HL-60 (cell line): ENCODE measurements at regions not wholly inside any gene's neighbourhood (a gene's known extent, or its start where the extent isn't known, plus 50 kb on each side); places are given as distances from the start of the nearest gene placed in this dataset.

Experiments
- DNase-seq, 2 experiments: peaks; one replicate each; pipeline ENCODE4 v3.0.0-alpha.2; 2010 to 2020; ENCODE audit warnings: low read depth in 1 of 2, low spot score in 1 of 2
- H3K27ac ChIP-seq: fragments of 250-450 bp; sonication (Bioruptor Pico); replicated peaks from 2 replicates; pipeline ENCODE4 v1.5.1; 2020; ENCODE audit warnings: mild to moderate bottlenecking, moderate library complexity
- H3K27me3 ChIP-seq: fragments of 250-450 bp; sonication (Bioruptor Pico); 2 replicates; pipeline ENCODE4 v1.5.1; 2021; ENCODE audit warnings: mild to moderate bottlenecking, moderate library complexity; ENCODE audit not compliant: insufficient read depth, poor library complexity, severe bottlenecking
- H3K4me3 ChIP-seq: replicated peaks from 2 replicates; pipeline ENCODE4 v1.5.1; 2011; ENCODE audit warnings: mild to moderate bottlenecking, control low read depth, low read length; ENCODE audit not compliant: insufficient read depth
- CTCF ChIP-seq: IDR thresholded peaks from one replicate; pipeline ENCODE4 v1.5.1; 2011; ENCODE audit warnings: low read length, control low read depth, inconsistent platforms; ENCODE audit not compliant: insufficient read depth
- GABPA ChIP-seq: IDR thresholded peaks from 2 replicates; pipeline ENCODE4 v1.6.1; 2012; ENCODE audit warnings: low read depth
- POLR2AphosphoS5 ChIP-seq: IDR thresholded peaks from 2 replicates; pipeline ENCODE4 v1.6.1; 2012; ENCODE audit warnings: low read depth
- REST ChIP-seq: IDR thresholded peaks from 2 replicates; pipeline ENCODE4 v1.6.1; 2012; ENCODE audit warnings: low read depth; ENCODE audit not compliant: insufficient replicate concordance
- SPI1 ChIP-seq: IDR thresholded peaks from 2 replicates; pipeline ENCODE4 v1.6.1; 2012; ENCODE audit warnings: low read depth, mild to moderate bottlenecking, borderline replicate concordance

- Histone ChIP-seq H3K27me3 (peaks cover 14% of the 10 kb centered on the region), H3K27ac (no peak overlapping the region), H3K4me3 (no peak overlapping the region)
- no peak for DNase-seq
- TF ChIP-seq POLR2AphosphoS5 = no peak
- no peak for TF ChIP-seq REST
- no peak for TF ChIP-seq GABPA
- no peak for TF ChIP-seq SPI1
- no peak for TF ChIP-seq CTCF
Observed at GRCh38 chr2:176682278-176682677, 413.0 kb downstream of the MTX2 start.

- DNase-seq = no peak
- Histone ChIP-seq H3K4me3 (no peak overlapping the region), H3K27me3 (peaks cover 12% of the 10 kb centered on the region), H3K27ac (no peak overlapping the region)
- TF ChIP-seq SPI1 (no peak), POLR2AphosphoS5 (no peak), REST (no peak), GABPA (no peak), CTCF (no peak)
Observed at GRCh38 chr2:176683618-176684111, 414.4 kb downstream of the MTX2 start.

- no peak for DNase-seq
- Histone ChIP-seq H3K4me3 (no peak overlapping the region), H3K27me3 (peaks cover 19% of the 10 kb centered on the region), H3K27ac (no peak overlapping the region)
- TF ChIP-seq CTCF = no peak
- no peak for TF ChIP-seq POLR2AphosphoS5
- no peak for TF ChIP-seq SPI1
- no peak for TF ChIP-seq GABPA
- TF ChIP-seq REST = no peak
Observed at GRCh38 chr2:176685908-176686307, 416.7 kb downstream of the MTX2 start.
